Cardiac septum (tissue), 1 donor: ENCODE measurements at regions not wholly inside any gene's neighbourhood (a gene's known extent, or its start where the extent isn't known, plus 50 kb on each side); places are given as distances from the start of the nearest gene placed in this dataset.
"Not testable (repeated sequence)": the region's sequence is repeated elsewhere in the genome, so short reads cannot be mapped to it uniquely, and the experiment has no call there.

Source experiments
- DNase-seq: peaks from one replicate; pipeline ENCODE4 v3.0.0-alpha.2; 2020; ENCODE audit warnings: low spot score
- intact Hi-C: fragments of 100-400 bp; cut with DNase I; formaldehyde crosslinking; loops from one replicate; pipeline ENCODE4 v1.14.0; 2022
- donor health status: DM: no; HTN: no; CAD: no.

DNA sequence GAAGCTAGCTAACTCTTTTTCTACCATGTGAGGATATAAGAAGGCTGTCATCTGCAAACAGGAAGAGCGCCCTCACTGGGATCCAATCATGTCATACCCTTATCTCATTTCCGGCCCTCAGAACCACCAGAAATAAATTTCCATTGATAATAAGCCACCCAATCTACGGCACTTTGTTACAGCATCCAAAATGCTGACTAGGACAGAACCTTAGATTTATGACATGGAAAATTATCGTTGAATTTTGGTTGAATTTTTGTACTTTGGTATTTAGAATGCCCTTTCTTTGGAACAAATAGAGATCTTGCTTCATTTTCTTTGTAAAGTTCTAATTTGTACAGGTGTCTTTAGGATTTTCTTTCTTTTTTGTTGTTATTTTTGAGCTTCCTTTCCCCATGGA is 53.3 kb upstream of the CYLC2 start:
- intact Hi-C loops, result no loop called here
- no peak for DNase-seq

GRCh38 chr9:102922526-102922925 is 72.6 kb upstream of the CYLC2 start:
- intact Hi-C loops, result no loop called here

DNA sequence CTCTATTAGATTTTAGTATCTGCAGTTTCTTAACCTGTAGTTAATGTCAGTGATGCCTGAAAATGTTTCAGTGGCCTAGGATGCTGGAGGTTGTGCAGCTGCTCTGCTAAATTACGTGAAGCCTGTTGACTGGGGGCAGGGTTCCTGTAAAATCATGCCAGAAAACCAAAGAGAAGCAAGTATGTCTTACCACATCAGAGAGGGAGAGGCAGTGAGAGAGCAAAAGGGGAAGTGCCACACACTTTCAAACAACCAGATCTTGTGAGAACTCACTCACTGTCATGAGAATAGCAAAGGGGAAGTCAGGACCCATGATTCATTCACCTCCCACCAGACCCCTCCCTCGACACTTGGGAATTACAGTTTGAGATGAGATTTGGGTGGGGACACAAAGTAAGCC is 83.9 kb upstream of the CYLC2 start:
- DNase-seq, result no peak
- intact Hi-C loops, result no loop called here

More at GRCh38 chr9:102922526-102922925, 72.6 kb upstream of the CYLC2 start:
- no peak for DNase-seq

- intact Hi-C loops, DNase-seq: not testable (repeated sequence)
Observed at GRCh38 chr9:102905795-102906194, 89.3 kb upstream of the CYLC2 start.

- intact Hi-C loops, result no loop called here
- DNase-seq, result no peak
Observed at GRCh38 chr9:102892025-102892424, 103.1 kb upstream of the CYLC2 start.

DNA sequence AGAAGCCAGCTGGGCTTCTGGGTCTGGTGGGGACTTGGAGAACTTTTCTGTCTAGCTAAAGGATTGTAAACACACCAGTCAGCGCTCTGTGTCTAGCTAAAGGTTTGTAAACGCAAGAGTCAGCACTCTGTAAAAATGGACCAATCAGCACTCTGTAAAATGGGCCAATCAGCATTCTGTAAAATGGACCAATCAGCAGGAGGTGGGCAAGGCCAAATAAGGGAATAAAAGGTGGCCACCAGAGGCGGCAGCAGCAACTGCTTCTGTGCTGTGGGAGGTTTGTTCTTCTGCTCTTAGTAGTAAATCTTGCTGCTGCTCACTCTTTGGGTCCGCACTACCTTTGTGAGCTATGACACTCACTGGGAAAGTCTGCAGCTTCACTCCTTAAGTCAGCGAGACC is 106.4 kb upstream of the CYLC2 start:
- DNase-seq, intact Hi-C loops: not testable (repeated sequence)

- intact Hi-C loops, result no loop called here
- no peak for DNase-seq
Observed at GRCh38 chr9:102875687-102876086, 119.4 kb upstream of the CYLC2 start.

DNA sequence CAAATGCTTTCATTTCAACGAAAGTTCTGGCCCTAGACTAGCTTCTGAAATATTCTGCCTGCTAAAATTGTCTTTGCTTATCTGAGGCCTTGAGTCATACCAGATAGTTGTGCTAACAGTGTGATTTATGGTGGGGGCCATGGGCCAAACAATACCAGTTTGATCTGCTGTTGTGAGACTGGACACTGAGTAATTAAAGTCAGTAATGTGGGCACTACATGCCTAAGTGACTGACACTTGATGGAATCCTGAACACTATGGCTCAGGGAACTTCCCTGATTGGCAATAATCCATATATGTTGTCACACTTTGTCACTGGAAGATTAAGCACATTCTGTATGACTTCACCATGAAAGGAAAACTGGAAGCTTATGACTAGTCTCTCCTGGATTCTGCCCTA is 127.6 kb upstream of the CYLC2 start:
- DNase-seq, result no peak
- intact Hi-C loops, result no loop called here

GRCh38 chr9:102862478-102862877 is 132.7 kb upstream of the CYLC2 start:
- intact Hi-C loops, result no loop called here
- DNase-seq, result no peak

DNA sequence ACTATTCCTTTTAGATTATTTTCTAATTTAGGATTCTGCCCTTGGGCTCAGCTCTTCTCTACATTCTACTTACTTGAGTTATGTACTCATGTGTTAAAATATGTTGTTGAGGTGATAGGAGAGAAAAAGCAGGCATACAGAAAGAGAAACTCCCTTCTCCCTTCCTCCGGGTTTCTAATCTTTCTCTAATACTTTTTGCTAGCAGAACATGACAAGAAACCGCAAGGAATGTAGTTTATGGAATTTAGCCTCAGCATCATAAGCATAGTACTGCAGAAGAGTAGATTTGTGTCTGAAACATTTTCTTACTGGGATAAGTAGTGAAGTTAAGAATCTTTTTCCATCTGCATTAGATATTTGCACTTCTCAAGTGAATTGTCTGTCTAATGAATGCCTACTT is 139.5 kb upstream of the CYLC2 start:
- intact Hi-C loops, result loop anchor here (10.0 kb wide), 1 partner anchor 451 kb away; no protein-coding TSS in a partner anchor
- no peak for DNase-seq

DNA sequence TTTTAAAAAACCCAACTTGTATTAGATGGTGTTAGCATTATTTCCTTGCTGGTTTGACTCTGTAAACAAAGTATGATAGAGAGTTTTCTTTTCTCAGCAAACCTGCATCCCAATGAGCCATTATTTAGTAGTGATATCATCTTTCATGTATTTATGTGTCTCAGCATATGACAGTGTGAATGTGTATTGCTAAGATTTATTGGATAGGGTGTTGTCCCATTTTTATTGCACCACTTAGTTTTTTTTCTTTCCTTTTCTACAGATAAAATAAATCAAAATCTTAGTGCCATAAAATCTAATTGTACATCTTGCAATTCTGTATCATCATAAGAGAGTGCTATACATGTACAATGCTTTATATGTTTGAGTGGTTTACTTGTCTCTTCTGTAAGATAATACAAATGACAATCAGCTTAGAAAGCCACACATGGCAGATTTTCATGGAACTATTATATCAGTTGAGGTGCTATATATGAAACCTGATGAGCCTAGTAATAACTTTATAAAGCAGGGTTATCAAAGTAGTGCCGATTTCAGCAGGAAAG is 149.2 kb upstream of the CYLC2 start:
- intact Hi-C loops, result no loop called here
- DNase-seq, result no peak

GRCh38 chr9:102844716-102845115 is 150.4 kb upstream of the CYLC2 start:
- intact Hi-C loops, result no loop called here
- no peak for DNase-seq

DNA sequence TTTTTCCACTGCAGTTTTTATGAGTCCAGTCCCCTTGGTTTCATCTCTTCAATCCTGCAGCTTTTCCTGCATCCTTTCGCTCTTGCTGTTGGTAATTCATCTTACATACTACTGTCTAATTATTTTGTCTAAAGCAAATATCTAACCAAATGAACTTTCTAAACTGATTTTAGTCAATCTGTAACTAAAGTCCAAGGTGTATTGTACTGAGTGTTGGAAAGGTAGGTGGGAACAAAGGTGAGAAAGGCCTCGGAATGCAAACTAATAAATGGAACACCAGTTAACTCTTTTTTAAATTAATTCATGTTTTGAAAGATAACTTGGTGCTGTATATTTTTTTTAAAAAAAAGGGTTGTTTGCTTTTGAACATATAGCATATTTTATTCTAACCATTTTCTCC is 152.7 kb upstream of the CYLC2 start:
- intact Hi-C loops, result no loop called here
- DNase-seq, result no peak

DNA sequence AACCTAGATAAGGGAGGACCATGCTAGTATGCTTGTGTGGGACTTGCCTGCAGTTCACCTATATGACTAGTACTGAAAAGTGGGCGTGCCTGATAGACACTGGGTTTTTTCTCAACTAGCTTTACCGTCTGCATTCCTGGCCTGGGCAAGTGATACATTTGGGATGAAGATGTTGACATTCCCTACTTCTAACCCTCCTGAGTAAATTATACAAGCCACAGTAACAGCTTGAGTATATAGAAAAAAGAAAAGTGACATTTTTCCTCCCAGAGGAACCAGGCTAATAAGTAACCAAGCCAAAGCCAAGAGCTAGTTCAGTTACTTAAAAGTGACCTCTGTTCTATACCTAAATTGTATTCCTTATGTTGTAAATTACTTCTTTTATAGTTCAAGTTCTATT is 153.8 kb upstream of the CYLC2 start:
- intact Hi-C loops, result no loop called here
- no peak for DNase-seq

- intact Hi-C loops, result no loop called here
- no peak for DNase-seq
Observed at GRCh38 chr9:102840335-102840734, 154.8 kb upstream of the CYLC2 start.

DNA sequence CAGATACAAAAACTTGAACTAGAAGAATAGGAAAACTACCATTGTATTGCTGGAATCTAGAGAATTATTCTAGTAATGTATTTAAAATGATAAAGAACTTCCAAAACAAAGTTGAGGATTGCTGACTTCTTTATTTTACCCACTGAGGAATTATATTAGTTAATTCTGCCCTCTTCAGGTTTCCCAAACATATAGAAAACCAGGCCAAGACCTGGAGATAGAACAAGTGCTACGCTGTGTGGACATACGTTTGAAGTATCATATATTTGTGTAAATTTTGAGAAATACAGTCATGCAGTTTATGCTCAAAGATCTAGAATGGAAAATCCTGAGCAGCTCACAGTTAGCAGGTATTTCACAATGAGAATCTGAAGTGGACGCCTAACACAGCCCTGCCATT is 162.3 kb upstream of the CYLC2 start:
- intact Hi-C loops, result no loop called here
- DNase-seq, result no peak

GRCh38 chr9:102796244-102796643 is 198.9 kb upstream of the CYLC2 start:
- intact Hi-C loops, result no loop called here

DNA sequence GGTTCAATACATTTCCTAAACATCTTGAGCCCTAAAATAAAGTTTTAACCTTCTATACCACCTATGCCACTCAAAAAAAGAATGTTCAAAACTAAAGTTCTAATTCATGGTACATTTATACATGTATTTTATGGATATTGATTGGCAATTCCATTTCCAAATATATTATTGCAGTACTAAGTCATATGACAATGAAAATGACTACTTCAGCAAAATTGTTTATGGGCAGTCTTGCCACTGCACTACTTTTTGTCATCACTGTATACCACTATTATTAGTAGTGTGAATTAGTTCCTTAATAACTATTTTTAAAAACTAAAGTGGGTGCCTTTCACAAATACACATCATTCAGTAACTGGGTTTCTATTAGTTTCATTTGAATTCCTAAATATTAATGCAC is 199.6 kb upstream of the CYLC2 start:
- no peak for DNase-seq
- intact Hi-C loops, result no loop called here

More at GRCh38 chr9:102796244-102796643, 198.9 kb upstream of the CYLC2 start:
- no peak for DNase-seq

DNA sequence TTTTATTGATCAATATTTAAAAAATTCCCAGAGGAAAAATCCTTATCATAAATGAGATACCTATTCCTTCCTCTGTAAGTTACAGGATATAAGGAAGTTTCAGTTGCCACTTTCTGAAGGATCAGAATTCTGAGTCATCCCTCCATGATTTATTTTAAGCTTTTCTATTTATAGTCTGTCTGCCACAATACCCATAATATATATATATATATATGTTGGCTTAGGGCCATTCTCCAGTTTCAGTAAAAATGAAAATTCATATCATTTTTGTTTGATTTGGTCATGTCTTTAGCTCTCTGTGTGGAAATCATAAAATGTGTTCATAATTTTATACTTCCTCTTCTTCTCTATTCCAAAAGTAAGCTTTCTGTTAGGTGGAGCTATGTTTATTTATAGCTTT is 215.8 kb upstream of the CYLC2 start:
- no peak for DNase-seq
- intact Hi-C loops, result no loop called here

- DNase-seq, result no peak
- intact Hi-C loops, result no loop called here
Observed at GRCh38 chr9:102778746-102779145, 216.4 kb upstream of the CYLC2 start.

DNA sequence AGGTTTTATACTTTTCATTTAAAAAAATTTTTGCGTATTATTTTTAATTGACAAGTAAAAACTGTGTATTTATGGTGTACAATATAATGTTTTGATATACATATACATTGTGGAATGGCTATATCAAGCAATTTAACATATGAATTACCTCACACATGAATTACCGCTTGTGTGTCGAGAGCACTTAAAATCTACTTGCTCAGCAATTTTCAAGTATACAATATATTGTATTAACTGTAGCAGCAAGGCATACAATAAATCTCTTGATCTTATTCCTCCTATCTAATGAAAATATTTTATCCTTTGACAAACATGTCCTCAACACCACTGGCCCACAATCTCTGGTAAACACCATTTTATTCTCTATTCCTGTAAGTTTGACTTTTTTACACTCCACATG is 224.4 kb upstream of the CYLC2 start:
- intact Hi-C loops, result no loop called here
- DNase-seq, result no peak

DNA sequence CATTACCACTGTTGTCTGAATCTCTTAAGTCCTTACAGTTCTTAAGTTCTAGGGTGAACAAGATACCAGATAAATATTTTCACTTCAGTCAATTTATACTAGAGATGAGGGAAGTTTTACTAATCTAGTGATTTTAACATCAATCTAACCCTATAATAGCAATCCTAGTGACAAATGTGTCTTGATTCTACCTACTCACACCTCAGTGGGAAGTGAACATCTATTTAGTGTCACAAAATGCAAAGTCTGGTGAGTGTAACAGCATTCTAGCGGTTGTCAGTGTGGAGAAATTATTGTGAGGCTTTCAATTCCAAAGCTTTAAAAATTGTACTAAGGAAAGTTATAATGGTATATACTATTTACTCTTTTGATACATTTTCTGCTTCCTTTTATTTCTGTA is 225.8 kb upstream of the CYLC2 start:
- intact Hi-C loops, result no loop called here
- DNase-seq, result no peak
